ENCODE measurements at regions not wholly inside any gene's neighbourhood (a gene's known extent, or its start where the extent isn't known, plus 50 kb on each side); places are given as distances from the start of the nearest gene placed in this dataset.
"Not testable (repeated sequence)": the region's sequence is repeated elsewhere in the genome, so short reads cannot be mapped to it uniquely, and the experiment has no call there.

- CTCF ChIA-PET: no interaction called here
Observed at GRCh38 chr4:29762151-29762550, 958.0 kb upstream of the PCDH7 start.

GRCh38 chr4:29770627-29771026 is 949.5 kb upstream of the PCDH7 start:
- DNase-seq (ENCODE audit: extremely low spot score): no peak
- POLR2A ChIA-PET: no interaction called here
- CTCF ChIA-PET: no interaction called here
- TF ChIP-seq, protein P1, sequence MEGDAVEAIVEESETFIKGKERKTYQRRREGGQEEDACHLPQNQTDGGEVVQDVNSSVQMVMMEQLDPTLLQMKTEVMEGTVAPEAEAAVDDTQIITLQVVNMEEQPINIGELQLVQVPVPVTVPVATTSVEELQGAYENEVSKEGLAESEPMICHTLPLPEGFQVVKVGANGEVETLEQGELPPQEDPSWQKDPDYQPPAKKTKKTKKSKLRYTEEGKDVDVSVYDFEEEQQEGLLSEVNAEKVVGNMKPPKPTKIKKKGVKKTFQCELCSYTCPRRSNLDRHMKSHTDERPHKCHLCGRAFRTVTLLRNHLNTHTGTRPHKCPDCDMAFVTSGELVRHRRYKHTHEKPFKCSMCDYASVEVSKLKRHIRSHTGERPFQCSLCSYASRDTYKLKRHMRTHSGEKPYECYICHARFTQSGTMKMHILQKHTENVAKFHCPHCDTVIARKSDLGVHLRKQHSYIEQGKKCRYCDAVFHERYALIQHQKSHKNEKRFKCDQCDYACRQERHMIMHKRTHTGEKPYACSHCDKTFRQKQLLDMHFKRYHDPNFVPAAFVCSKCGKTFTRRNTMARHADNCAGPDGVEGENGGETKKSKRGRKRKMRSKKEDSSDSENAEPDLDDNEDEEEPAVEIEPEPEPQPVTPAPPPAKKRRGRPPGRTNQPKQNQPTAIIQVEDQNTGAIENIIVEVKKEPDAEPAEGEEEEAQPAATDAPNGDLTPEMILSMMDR (IDR thresholded peaks at IDR 0.05; ENCODE audit: control extremely low read depth, extremely low read depth, low read depth, missing control alignments): no peak

More at GRCh38 chr4:29762151-29762550, 958.0 kb upstream of the PCDH7 start:
- TF ChIP-seq, protein P1 (IDR thresholded peaks at IDR 0.05; ENCODE audit: control extremely low read depth, extremely low read depth, low read depth, missing control alignments): no peak
- POLR2A ChIA-PET: no interaction called here
- no peak for DNase-seq (ENCODE audit: extremely low spot score)

DNA sequence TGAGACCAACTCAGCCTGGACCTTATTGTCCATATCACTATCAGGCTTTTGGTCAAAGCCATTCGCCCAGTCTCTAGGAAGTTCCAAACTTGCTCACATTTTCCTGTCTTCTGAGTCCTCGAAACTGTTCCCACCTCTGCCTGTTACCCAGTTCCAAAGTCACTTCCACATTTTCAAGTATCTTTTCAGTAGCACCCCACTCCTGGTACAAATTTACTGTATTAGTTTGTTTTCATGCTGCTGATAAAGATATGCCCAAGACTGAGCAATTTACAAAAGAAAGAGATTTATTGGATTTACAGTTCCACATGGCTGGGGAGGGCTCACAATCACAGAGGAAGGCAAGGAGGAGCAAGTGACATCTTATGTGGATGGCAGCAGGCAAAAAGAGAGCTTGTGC is 932.0 kb upstream of the PCDH7 start:
- DNase-seq (ENCODE audit: extremely low spot score); CTCF ChIA-PET; POLR2A ChIA-PET: not testable (repeated sequence)

GRCh38 chr4:29805245-29805644 is 914.9 kb upstream of the PCDH7 start:
- no peak for DNase-seq (ENCODE audit: extremely low spot score)
- POLR2A ChIA-PET: no interaction called here

GRCh38 chr4:29805916-29806480 is 914.2 kb upstream of the PCDH7 start:
- ChIA-PET POLR2A (no interaction called here), CTCF (no interaction called here)
- TF ChIP-seq, protein P1 (IDR thresholded peaks at IDR 0.05; ENCODE audit: control extremely low read depth, extremely low read depth, low read depth, missing control alignments): no peak
- DNase-seq (ENCODE audit: extremely low spot score): no peak

More at GRCh38 chr4:29805245-29805644, 914.9 kb upstream of the PCDH7 start:
- TF ChIP-seq, protein P1 (IDR thresholded peaks at IDR 0.05; ENCODE audit: control extremely low read depth, extremely low read depth, low read depth, missing control alignments): no peak
- CTCF ChIA-PET: no interaction called here

GRCh38 chr4:29817961-29818360 is 902.2 kb upstream of the PCDH7 start:
- DNase-seq (ENCODE audit: extremely low spot score): no peak
- CTCF ChIA-PET: no interaction called here
- POLR2A ChIA-PET: no interaction called here
- TF ChIP-seq, protein P1 (IDR thresholded peaks at IDR 0.05; ENCODE audit: control extremely low read depth, extremely low read depth, low read depth, missing control alignments): no peak

- no peak for DNase-seq (ENCODE audit: extremely low spot score)
- ChIA-PET CTCF (no interaction called here), POLR2A (no interaction called here)
- TF ChIP-seq, protein P1 (IDR thresholded peaks at IDR 0.05; ENCODE audit: control extremely low read depth, extremely low read depth, low read depth, missing control alignments): no peak
Observed at GRCh38 chr4:29829067-29829466, 891.1 kb upstream of the PCDH7 start.

Data from GM10248 (cell line).